ENCODE measurements at regions not wholly inside any gene's neighbourhood (a gene's known extent, or its start where the extent isn't known, plus 50 kb on each side); places are given as distances from the start of the nearest gene placed in this dataset.

GRCh38 chr22:27340047-27340446 lies 461.5 kb downstream of the MN1 start:
- no peak for DNase-seq (ENCODE audit: low read depth in 3 of 3)

- DNase-seq (ENCODE audit: low read depth in 3 of 3), result no peak
Measured at GRCh38 chr22:27344546-27344945, 457.0 kb downstream of the MN1 start.

- DNase-seq (ENCODE audit: low read depth in 3 of 3), result no peak
Measured at GRCh38 chr22:27345691-27346090, 455.9 kb downstream of the MN1 start.

GRCh38 chr22:27347951-27348350 lies 453.6 kb downstream of the MN1 start:
- DNase-seq (ENCODE audit: low read depth in 3 of 3), result no peak

GRCh38 chr22:27348634-27349033 lies 452.9 kb downstream of the MN1 start:
- DNase-seq (ENCODE audit: low read depth in 3 of 3), result no peak

GRCh38 chr22:27349456-27349855 lies 452.1 kb downstream of the MN1 start:
- DNase-seq (ENCODE audit: low read depth in 3 of 3), result no peak

GRCh38 chr22:27350306-27350705 lies 451.2 kb downstream of the MN1 start:
- no peak for DNase-seq (ENCODE audit: low read depth in 3 of 3)

GRCh38 chr22:27352426-27352825 lies 449.1 kb downstream of the MN1 start:
- DNase-seq (ENCODE audit: low read depth in 3 of 3), result no peak

GRCh38 chr22:27358096-27358870 lies 443.3 kb downstream of the MN1 start:
- DNase-seq (ENCODE audit: low read depth in 3 of 3), result no peak

GRCh38 chr22:27370269-27370668 lies 431.3 kb downstream of the MN1 start:
- DNase-seq (ENCODE audit: low read depth in 3 of 3), result no peak

- DNase-seq (ENCODE audit: low read depth in 3 of 3), result no peak
Measured at GRCh38 chr22:27370987-27371386, 430.6 kb downstream of the MN1 start.

GRCh38 chr22:27372364-27372763 lies 429.2 kb downstream of the MN1 start:
- DNase-seq (ENCODE audit: low read depth in 3 of 3), result no peak

- no peak for DNase-seq (ENCODE audit: low read depth in 3 of 3)
Measured at GRCh38 chr22:27372969-27373670, 428.4 kb downstream of the MN1 start.

- no peak for DNase-seq (ENCODE audit: low read depth in 3 of 3)
Measured at GRCh38 chr22:27377501-27378295, 423.9 kb downstream of the MN1 start.

GRCh38 chr22:27378311-27378800 lies 423.2 kb downstream of the MN1 start:
- DNase-seq (ENCODE audit: low read depth in 3 of 3), result no peak

GRCh38 chr22:27378995-27379394 lies 422.6 kb downstream of the MN1 start:
- DNase-seq (ENCODE audit: low read depth in 3 of 3), result no peak

- no peak for DNase-seq (ENCODE audit: low read depth in 3 of 3)
Measured at GRCh38 chr22:27380855-27381254, 420.7 kb downstream of the MN1 start.

- no peak for DNase-seq (ENCODE audit: low read depth in 3 of 3)
Measured at GRCh38 chr22:27381552-27381951, 420.0 kb downstream of the MN1 start.

GRCh38 chr22:27381960-27382742 lies 419.4 kb downstream of the MN1 start:
- no peak for DNase-seq (ENCODE audit: low read depth in 3 of 3)

GRCh38 chr22:27382947-27383346 lies 418.6 kb downstream of the MN1 start:
- no peak for DNase-seq (ENCODE audit: low read depth in 3 of 3)

- no peak for DNase-seq (ENCODE audit: low read depth in 3 of 3)
Measured at GRCh38 chr22:27383896-27384295, 417.7 kb downstream of the MN1 start.

All from stimulated activated CD4-positive, alpha-beta T cell treated with anti-CD3 and anti-CD28 coated beads, TNF-alpha, amount 100 ng/mL, for 4 hours (primary cell).